Activated naive CD8-positive, alpha-beta T cell treated with anti-CD3 and anti-CD28 coated beads, Interleukin-2, amount 50 U/mL, for 16 hours (primary cell): ENCODE measurements at regions not wholly inside any gene's neighbourhood (a gene's known extent, or its start where the extent isn't known, plus 50 kb on each side); places are given as distances from the start of the nearest gene placed in this dataset.
"Not testable (repeated sequence)": the region's sequence is repeated elsewhere in the genome, so short reads cannot be mapped to it uniquely, and the experiment has no call there.

Experiments used
- DNase-seq: peaks from one replicate; pipeline ENCODE4 v3.0.0-alpha.2; 2020; ENCODE audit warnings: low read depth, low spot score

DNA sequence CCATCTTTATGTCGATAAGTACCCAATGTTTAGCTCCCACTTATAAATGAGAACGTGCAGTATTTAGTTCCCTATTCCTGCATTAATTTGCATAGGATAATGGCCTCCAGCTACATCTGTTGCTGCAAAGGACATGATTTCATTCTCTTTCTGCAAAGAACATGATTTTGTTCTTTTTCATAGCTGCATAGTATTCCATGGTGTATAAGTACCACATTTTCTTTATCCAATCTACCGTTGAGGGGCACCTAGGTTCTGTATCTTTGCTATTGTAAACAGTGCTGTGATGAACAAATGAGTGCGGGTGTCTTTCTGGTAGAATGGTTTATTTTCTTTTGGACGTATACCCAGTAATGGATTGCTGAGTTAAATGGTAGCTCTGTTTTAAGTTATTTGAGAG is 63.0 kb downstream of the HLX start:
- DNase-seq: no peak

GRCh38 chr1:220942914-220943313 is 63.7 kb downstream of the HLX start:
- not testable (repeated sequence) for DNase-seq

- DNase-seq: no peak
Measured at GRCh38 chr1:220943319-220943996, 64.2 kb downstream of the HLX start.

GRCh38 chr1:220950576-220950975 is 71.3 kb downstream of the HLX start:
- no peak for DNase-seq

DNA sequence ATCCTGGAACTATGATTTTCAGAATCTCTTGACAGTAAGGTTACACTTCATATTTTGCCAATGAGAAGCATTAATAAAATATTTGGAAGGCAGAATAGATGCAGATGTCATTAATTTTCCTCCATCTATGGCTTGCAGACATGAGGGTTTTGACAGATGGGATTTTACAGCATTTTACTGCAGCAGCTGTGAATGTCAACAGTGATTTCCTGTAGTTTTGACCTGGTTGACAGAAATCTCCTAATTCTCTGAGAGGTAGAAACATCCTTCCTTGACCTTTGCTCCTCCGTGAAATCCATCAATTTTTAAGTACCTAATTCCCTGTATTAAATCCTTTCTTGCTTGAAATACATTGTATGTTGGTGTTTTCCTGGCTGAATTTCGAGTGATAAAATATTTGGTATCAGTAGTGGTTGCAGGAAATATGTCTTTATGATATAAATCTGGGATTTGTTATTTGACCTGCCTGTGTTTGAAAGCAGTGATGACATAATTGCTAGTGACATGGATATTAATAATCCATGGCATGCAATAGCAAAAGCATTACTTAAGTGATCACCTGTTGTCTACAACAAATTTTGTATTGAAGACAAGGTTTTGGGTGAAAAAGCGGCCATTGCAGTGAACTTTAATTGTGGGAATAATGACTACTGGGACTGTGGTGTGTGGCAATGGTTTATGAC is 73.9 kb downstream of the HLX start:
- no peak for DNase-seq

GRCh38 chr1:220954321-220955075 is 75.3 kb downstream of the HLX start:
- DNase-seq: no peak

DNA sequence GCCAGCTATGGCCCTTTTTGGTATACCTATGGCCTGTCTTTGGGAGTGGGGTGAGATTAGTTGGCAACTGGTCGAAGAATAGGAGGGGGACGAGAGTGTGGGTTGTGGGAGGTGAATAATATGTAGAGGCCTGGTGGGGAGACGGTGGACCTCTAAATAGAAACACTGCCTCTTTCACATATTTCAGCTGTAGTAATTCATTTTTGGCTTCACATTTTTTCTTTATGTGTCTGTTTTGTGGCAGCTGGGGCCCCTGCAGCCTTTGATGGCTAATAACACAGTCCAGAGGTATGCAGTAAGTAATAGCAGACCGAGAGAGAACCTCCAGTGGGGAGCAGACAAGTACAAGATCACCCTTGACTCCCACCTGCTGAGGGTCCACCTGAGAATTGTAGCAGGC is 75.9 kb downstream of the HLX start:
- DNase-seq: no peak

DNA sequence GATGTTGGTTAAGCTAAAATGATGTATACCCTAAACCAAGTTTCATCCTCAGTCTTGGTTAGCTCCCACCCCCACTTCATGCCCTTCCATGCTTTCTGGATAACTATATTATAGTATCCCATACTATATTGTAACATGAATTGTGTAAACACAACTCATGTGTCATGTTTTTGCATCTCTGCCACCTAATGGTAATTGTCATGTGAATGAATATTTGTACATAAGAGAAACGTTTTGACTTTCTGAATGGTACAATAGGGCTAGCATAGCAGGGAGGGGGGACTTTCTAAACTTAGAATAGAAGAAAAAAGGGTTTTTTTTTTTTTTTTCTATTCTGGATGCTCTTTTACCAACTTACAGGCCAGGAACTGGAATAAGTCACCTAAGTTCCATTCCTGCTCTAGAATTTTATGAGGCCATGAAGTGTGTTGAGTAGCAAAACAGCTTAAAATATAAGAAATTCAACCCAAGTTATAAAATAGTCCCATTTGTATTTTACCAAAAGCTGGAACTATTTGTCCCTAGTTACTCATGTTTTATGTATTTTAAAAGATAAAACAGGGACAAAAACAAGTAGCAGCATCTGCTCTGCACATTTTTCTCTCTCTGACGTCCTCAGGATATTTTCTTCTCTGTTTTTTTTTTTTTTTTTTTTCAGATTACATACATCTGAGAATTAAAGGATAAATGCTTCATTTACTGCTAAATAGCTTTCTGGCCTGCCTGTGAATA is 77.4 kb downstream of the HLX start:
- no peak for DNase-seq

DNA sequence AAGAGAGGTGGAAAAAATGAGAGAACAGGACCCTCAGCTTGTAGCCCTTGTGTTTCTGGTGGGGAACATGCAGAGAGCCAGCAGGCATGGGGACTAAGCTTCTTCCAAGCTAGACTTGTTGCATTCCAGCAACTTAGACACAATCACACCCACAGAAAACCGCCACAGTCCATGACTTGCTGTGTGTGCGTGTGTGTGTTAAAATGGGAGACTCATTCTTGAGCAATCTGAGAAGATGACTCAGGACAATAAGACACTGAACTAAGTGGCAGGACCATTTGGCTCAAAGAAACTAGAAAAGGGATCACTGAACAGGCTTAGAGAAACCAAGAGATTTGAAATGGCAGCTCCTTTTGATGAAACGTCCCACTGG is 78.0 kb downstream of the HLX start:
- no peak for DNase-seq

- DNase-seq: no peak
Measured at GRCh38 chr1:220958234-220958633, 79.0 kb downstream of the HLX start.

DNA sequence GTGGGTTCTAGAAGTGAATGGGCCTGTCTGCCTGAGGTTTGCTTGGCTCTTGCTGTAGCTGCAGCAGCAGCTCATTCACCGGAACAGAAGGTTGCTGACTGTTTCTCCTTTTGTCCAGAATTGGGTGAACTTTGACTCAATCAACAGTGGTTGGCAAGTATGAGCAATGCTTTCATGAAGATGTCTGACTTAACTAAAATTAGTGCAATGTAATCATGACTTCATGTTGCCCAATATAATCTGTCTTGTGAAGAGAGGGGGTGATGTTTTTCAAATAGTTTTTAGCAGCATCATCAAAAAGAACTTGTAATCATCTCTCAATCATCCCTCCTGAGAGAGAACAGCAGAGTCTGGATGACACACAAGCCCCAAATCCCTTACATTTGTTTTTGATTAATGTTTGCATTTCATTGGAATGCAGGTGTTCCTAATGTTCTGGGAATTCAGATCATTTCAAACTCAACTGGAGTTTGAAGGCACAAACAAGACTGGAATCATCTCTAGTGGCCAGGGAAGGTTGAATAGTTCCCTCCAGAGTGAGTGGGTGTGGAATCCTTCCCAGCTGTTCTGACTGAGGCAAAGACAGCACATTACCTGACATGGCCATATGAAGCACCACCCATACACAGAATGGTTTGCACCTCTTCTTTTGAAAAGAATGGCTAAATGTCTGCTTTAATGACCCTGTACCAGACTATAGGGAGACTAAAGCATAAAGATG is 82.9 kb downstream of the HLX start:
- no peak for DNase-seq

- no peak for DNase-seq
Measured at GRCh38 chr1:220966041-220966440, 86.8 kb downstream of the HLX start.

DNA sequence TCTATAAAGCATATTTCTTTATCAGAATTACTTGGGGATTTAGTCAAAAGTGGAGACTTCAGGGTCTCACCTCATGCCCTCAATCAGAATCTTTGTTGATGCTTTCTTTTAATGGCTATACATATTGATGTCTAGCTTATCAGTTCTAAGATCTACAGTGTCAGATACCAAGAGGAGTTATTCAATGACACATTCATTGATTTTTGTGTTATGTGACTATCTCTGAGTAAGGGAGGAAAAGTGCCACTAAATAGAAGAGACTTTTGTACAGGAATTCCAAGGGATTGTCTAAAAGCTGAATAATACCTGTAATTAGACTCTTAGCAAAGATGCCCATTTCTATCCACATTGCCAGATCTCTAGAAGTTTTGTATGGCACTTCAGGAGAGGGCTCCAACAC is 87.2 kb downstream of the HLX start:
- no peak for DNase-seq

DNA sequence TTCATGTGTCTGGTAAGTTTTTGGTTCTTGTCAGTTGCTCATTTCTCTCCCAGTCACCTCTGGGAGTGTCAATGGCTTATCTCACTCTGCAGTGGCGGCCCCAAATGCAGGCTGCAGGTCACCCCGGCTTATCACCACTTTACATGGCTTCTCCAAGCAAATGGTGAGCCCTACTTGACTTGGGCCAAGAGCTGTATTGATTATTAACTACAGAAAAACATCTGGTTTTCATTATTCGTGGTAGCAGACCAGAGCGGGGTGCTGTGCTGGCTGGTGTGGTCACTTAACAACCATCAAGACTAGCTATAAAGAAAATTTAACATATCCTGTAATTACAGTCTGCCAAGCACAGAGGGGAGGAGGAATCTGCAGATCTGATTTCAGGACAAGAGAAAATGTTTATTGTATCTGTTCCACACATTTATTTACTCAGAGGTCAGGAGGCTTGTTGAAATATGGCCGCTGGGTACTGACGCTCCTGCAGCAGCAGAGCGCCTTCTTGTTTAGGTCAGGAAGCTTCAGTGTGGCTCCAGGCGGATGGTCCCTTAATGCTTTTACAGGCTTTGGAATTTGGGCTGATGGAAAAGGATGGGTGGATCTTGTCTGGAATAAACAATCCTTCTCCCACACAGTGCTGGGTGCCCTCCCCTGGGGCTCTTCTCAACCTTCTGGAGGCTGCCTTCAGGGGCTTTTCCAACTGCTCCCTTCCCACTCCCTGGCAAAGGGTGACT is 87.8 kb downstream of the HLX start:
- no peak for DNase-seq

GRCh38 chr1:220967911-220968310 is 88.7 kb downstream of the HLX start:
- DNase-seq: no peak

- DNase-seq: not testable (repeated sequence)
Measured at GRCh38 chr1:220969281-220969680, 90.0 kb downstream of the HLX start.

DNA sequence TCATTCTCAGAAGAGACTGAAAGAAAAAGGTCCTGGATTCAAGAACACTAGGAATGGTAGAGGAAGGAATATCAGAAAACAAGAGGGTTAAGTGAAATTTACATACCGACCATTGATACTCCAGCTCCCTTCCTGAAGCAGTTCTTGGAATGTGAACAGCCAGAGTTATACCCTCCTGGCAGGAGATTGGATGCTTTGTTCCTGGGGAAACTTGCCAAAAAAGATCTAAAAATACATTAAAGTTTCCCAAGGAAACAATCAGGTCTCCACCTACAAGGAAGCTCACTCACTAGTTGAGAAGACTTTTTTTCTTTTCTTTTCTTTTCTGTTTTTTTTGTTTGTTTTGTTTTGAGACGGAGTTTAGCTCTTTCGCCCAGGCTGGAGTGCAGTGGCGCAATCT is 91.1 kb downstream of the HLX start:
- no peak for DNase-seq

- DNase-seq: no peak
Measured at GRCh38 chr1:220971221-220971620, 92.0 kb downstream of the HLX start.

DNA sequence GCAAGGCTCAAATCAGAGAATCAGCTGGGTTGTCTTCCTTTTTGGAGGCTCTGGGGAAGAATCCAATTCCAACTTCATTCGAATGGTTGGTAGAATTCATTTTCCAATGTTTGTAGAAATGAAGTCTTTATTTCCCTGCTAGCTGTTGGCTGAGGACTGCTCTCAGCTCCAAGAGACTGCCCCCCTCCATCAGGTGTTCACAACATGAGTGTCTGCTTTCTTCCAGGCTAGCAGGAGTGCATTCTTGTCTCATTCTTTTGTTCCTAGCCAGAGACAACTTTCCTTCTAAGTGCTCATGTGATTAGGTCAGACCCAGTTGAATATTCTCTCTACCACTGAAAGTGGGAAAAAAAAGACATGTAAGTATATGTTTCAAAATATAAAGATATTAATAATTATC is 95.2 kb downstream of the HLX start:
- no peak for DNase-seq

GRCh38 chr1:220976390-220976789 is 97.1 kb downstream of the HLX start:
- DNase-seq: no peak

GRCh38 chr1:220979371-220979770 is 100.1 kb downstream of the HLX start:
- DNase-seq: no peak
